ENCODE measurements at regions not wholly inside any gene's neighbourhood (a gene's known extent, or its start where the extent isn't known, plus 50 kb on each side); places are given as distances from the start of the nearest gene placed in this dataset.

GRCh38 chr1:230507666-230508402 lies 81.7 kb upstream of the PGBD5 start:
- TF ChIP-seq, protein P1, sequence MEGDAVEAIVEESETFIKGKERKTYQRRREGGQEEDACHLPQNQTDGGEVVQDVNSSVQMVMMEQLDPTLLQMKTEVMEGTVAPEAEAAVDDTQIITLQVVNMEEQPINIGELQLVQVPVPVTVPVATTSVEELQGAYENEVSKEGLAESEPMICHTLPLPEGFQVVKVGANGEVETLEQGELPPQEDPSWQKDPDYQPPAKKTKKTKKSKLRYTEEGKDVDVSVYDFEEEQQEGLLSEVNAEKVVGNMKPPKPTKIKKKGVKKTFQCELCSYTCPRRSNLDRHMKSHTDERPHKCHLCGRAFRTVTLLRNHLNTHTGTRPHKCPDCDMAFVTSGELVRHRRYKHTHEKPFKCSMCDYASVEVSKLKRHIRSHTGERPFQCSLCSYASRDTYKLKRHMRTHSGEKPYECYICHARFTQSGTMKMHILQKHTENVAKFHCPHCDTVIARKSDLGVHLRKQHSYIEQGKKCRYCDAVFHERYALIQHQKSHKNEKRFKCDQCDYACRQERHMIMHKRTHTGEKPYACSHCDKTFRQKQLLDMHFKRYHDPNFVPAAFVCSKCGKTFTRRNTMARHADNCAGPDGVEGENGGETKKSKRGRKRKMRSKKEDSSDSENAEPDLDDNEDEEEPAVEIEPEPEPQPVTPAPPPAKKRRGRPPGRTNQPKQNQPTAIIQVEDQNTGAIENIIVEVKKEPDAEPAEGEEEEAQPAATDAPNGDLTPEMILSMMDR (tag by site-specific recombination; IDR thresholded peaks at IDR 0.05): no peak
- TF ChIP-seq ZNF121 (tag by site-specific recombination; IDR thresholded peaks at IDR 0.05) (no peak), ZBTB11 (tag by site-specific recombination; conservative IDR thresholded peaks at IDR 0.05; ENCODE audit: low read depth) (no peak)
